HFF-Myc (cell line): ENCODE measurements at regions not wholly inside any gene's neighbourhood (a gene's known extent, or its start where the extent isn't known, plus 50 kb on each side); places are given as distances from the start of the nearest gene placed in this dataset.
"Not testable (repeated sequence)": the region's sequence is repeated elsewhere in the genome, so short reads cannot be mapped to it uniquely, and the experiment has no call there.

Source experiments
- DNase-seq: peaks from one replicate; pipeline ENCODE4 v3.0.0-alpha.2; 2011; ENCODE audit warnings: low read depth; ENCODE audit errors: extremely low read depth
- H3K4me3 ChIP-seq: replicated peaks from 2 replicates; pipeline ENCODE4 v1.5.1; 2011; ENCODE audit warnings: low read depth, mild to moderate bottlenecking, control low read depth, low read length
- TF ChIP-seq, protein P1 (sequence below): IDR thresholded peaks from 2 replicates; pipeline ENCODE4 v1.5.1; 2012; ENCODE audit warnings: mild to moderate bottlenecking, low read depth, low read length, control low read depth; ENCODE audit errors: missing control alignments

DNA sequence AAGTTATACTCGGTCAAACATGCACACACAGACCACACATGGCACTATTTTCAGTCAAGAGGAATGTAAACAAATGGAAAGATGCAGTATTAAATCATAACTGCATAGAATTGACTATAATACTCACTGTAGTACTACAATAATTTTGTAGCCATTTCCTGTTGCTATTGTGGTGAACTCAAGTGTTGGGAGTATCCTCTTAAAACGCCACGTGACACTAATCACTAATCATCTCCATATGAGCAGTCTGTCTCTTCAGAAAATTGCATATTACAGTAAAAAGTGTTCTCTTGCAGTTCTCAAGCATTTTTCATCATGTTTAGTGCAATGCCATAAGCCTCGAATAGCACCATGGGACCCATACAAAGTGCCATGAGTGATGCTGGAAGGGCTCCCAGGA is 258.7 kb upstream of the ID4 start:
- no peak overlapping the region for H3K4me3 ChIP-seq
- DNase-seq, result no peak
- TF ChIP-seq, protein P1, sequence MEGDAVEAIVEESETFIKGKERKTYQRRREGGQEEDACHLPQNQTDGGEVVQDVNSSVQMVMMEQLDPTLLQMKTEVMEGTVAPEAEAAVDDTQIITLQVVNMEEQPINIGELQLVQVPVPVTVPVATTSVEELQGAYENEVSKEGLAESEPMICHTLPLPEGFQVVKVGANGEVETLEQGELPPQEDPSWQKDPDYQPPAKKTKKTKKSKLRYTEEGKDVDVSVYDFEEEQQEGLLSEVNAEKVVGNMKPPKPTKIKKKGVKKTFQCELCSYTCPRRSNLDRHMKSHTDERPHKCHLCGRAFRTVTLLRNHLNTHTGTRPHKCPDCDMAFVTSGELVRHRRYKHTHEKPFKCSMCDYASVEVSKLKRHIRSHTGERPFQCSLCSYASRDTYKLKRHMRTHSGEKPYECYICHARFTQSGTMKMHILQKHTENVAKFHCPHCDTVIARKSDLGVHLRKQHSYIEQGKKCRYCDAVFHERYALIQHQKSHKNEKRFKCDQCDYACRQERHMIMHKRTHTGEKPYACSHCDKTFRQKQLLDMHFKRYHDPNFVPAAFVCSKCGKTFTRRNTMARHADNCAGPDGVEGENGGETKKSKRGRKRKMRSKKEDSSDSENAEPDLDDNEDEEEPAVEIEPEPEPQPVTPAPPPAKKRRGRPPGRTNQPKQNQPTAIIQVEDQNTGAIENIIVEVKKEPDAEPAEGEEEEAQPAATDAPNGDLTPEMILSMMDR, result no peak

DNA sequence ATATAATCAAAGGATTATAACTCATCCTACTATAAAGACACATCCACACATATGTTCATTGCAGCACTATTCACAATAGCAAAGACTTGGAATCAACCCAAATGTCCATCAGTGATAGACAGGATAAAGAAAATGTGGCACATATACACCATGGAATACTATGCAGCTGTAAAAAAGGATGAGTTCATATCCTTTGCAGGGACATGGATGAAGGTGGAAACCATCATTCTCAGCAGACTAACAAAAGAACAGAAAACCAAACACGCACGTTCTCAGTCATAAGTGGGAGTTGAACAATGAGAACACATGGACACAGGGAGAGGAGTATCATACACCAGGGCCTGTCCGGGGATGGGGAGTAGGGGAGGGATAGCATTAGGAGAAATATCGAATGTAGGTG is 253.0 kb upstream of the ID4 start:
- not testable (repeated sequence) for H3K4me3 ChIP-seq, DNase-seq

DNA sequence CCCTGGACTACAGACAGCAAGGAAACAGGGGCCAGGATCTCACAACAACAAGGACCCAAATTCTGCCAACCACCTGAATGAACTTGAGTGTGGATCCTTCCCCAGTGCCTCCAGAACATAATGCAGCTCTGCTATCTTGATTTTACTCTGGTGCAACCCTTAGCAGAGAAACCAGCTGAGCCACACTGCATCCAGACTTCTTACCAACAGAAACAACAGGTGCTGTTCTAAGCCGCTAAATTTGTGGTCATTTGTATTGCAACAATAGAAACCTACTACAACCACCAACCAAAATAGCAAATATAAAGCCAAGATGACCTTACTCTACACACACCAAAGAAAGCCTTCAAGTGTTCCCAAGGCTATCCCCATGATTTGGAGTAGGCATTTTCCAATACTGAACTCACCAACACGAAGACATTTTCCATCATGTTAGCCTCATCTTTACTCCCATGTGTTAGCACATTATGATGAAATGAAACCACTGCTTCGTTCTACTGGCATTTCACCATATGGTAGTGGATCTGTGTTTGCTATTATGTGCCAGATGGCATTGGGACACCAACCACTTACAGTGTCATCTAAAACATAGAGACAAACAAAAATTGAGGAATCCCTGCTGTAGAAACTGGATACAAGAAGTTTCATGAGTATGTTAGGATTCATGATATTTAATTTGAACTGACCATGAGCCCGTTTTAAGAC is 249.8 kb upstream of the ID4 start:
- TF ChIP-seq, protein P1, result no peak
- DNase-seq, result no peak
- H3K4me3 ChIP-seq, result no peak overlapping the region

DNA sequence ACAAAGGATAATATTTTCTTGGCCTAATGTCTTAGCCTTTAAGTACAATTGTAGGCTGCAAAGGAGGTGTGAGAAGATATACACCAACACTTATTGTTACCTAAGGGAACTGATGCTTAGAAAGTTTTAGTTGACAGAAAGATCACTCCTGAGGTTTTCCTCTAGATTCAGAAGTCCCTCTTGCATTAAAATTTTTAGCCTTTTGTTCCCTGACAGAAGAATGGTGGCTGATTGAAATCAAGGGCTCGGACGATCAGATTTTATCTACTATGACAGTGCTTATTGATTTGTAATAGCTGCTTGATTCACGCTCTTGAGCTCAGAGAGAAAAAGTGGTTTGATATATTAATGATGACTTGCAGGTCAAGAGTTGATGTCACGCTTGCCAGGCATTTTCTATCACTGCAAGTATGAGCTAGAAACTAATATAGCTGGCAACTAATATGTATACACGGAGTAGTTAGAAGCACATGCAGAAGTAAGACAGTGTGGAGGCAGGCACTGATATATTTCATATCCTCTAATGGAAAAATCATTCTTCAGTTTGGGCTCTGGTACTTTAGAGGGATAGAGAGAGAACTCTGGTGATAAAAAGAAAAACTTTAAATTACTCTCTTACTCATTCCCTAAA is 246.6 kb upstream of the ID4 start:
- TF ChIP-seq, protein P1, result no peak
- no peak overlapping the region for H3K4me3 ChIP-seq
- DNase-seq, result no peak

DNA sequence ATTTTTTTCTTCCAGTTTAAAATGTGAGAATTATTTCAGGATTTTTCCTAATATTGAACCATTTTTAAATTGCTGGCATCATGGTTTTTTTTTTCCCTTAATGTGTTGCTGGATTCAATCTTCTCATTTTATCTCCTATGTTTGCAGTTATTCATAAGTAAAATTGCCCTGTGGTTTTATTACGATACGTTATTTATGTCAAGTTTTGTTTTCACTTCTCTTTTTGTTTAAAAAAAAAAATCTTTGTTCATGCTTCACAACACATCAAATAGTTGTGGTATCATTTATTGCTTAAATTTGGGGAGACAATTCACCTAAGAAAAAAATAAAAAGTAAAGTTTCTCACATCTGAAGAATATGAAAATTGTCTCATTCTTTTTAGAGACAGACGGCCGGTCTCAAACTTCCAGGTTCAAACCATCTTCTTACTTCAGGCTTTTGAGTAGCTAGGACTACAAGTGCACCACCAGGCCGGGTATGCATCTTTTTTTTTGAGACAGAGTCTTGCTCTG is 239.3 kb upstream of the ID4 start:
- DNase-seq, result no peak
- no peak overlapping the region for H3K4me3 ChIP-seq
- TF ChIP-seq, protein P1, result no peak

DNA sequence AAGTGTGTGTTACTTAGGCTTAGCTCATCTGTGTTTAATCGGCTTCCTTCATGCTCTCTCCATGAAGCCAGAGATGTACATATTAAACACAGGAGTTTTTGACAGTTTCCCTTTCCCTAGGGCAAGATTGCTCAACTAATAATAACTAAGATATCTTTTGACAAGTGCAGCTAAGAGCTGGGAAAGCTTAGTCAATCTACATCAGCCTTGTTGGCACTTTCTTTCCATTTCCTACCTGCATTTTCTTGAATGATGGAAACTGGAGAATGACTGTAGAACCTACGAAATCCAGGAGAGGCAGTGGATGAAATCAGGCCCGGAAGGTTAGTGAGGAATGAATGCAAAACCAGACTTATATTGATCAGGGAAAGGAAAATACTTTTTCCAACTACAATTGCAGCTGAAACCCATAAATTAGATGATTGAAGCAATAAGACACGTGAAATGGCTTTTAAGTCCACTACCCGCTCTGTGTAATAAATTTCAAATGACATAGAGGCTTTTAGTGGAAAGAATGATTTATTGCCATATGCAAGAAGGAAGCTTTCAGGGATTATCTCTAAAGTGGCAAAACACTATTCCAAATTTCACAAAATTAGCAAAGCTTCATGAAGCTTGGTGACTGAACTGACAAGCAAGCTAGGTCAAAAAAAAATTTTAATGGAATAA is 237.2 kb upstream of the ID4 start:
- TF ChIP-seq, protein P1, result no peak
- DNase-seq, result no peak
- H3K4me3 ChIP-seq, result no peak overlapping the region

DNA sequence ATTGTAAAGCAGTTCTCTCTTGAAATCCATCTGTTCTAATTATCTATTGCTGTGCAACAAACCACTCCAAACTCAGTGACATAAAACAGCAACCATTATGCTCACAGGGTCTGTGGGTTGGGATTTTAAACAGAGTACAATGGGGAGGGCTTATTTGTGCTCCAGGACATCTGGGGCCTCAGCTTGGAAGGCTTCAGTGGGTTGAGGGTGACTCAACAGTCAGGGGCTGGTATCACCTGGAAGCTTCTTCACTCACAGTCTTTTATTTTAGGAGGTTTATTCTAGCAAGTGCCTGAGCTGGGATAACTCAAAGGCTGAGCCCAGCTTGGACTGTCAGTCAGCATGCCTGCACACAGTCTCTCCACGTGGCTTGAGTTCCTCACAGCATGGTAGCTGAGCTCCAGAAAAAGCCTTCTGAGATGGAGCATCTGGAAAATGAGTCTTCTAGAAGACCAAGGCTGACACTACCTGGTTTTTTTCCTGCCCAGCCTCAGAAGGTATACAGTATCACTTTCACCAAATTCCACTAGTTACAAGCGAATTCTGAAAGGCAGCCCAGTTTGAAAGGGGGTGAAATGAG is 234.6 kb upstream of the ID4 start:
- DNase-seq, result no peak
- TF ChIP-seq, protein P1, result no peak
- H3K4me3 ChIP-seq, result no peak overlapping the region
